Gastroesophageal sphincter (tissue), 3 donors: ENCODE measurements at regions not wholly inside any gene's neighbourhood (a gene's known extent, or its start where the extent isn't known, plus 50 kb on each side); places are given as distances from the start of the nearest gene placed in this dataset.

Experiments used
- CTCF ChIP-seq, 4 experiments: fragments of 200-600 bp in 2 of 4; fragments of 450-650 bp in 2 of 4; sonication (generic) in 1 of 4; IDR thresholded peaks; one replicate each; pipeline ENCODE4 v1.5.1; 2017 to 2019; ENCODE audit warnings: antibody characterized with exemption in 4 of 4, mild to moderate bottlenecking in 2 of 4, moderate library complexity in 2 of 4
- POLR2A ChIP-seq, 2 donors: fragments of 450-650 bp; IDR thresholded peaks; one replicate each; pipeline ENCODE4 v1.6.1; 2017; ENCODE audit warnings: antibody characterized with exemption in 2 of 2, mild to moderate bottlenecking in 2 of 2, moderate library complexity in 1 of 2
- POLR2AphosphoS5 ChIP-seq: sonication (generic); formaldehyde crosslinking; IDR thresholded peaks from one replicate; pipeline ENCODE4 v1.6.1; 2017; ENCODE audit warnings: antibody characterized with exemption

DNA sequence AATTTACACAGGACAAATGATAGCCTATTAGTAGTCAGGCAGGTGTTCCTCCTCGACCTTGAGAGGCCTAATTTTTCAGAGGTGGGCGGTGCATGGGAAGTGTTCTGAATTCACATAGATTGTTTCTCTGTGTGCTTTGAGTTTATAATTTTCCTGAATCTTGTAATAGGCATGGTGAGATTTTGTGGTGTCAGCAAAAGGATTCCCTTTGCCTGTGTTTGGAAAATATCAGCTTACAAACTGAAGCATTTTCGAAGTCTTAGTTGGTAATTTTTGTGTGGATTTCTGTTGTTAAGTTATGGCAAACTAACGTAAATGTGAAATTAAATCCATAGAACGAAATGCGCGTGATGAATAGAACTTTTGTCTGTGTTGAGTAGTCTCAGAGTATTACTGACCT is 194.0 kb upstream of the RBMS1 start:
- TF ChIP-seq CTCF (IDR thresholded peaks at IDR 0.05) (no peak), POLR2A (IDR thresholded peaks at IDR 0.05) (no peak), POLR2AphosphoS5 (no peak)
